Mesendoderm (in vitro differentiated cells): ENCODE measurements at regions not wholly inside any gene's neighbourhood (a gene's known extent, or its start where the extent isn't known, plus 50 kb on each side); places are given as distances from the start of the nearest gene placed in this dataset. TPM values are rescaled to one million over a fixed set of nuclear protein-coding genes. Genes with fewer than 3 reads are reported as not detected.

Experiments
- small RNA-seq: library from polyadenylated mRNA; stranded (forward); fragments of <200 nt; extraction: miRNeasy Mini kit (QIAGEN cat#:217004); gene quantifications from one replicate; pipeline ENCODE3, GENCODE V24; 2013; ENCODE audit not compliant: insufficient read depth

Small RNAs in the stretch of these regions (small RNA-seq; reads per million reads assigned to genes)
- gene MIR4436B2 = not detected
